HFF-Myc (cell line): ENCODE measurements at regions not wholly inside any gene's neighbourhood (a gene's known extent, or its start where the extent isn't known, plus 50 kb on each side); places are given as distances from the start of the nearest gene placed in this dataset.

Experiments used
- DNase-seq: peaks from one replicate; pipeline ENCODE4 v3.0.0-alpha.2; 2011; ENCODE audit warnings: low read depth; ENCODE audit errors: extremely low read depth
- H3K4me3 ChIP-seq: replicated peaks from 2 replicates; pipeline ENCODE4 v1.5.1; 2011; ENCODE audit warnings: low read depth, mild to moderate bottlenecking, control low read depth, low read length
- CTCF ChIP-seq: IDR thresholded peaks from 2 replicates; pipeline ENCODE4 v1.5.1; 2012; ENCODE audit warnings: mild to moderate bottlenecking, low read depth, low read length, control low read depth; ENCODE audit errors: missing control alignments

- TF ChIP-seq CTCF, result no peak
- no peak overlapping the region for H3K4me3 ChIP-seq
- no peak for DNase-seq
Measured at GRCh38 chr7:113800826-113801225, 118.0 kb downstream of the PPP1R3A start.

GRCh38 chr7:113799896-113800295, 118.9 kb downstream of the PPP1R3A start:
- TF ChIP-seq CTCF, result no peak
- DNase-seq, result no peak
- H3K4me3 ChIP-seq, result no peak overlapping the region

- no peak for DNase-seq
Measured at GRCh38 chr7:113797420-113798010, 121.3 kb downstream of the PPP1R3A start.

GRCh38 chr7:113796557-113796956, 122.3 kb downstream of the PPP1R3A start:
- no peak overlapping the region for H3K4me3 ChIP-seq
- peak; percentile 73 for DNase-seq
- no peak for TF ChIP-seq CTCF

More at GRCh38 chr7:113797420-113798010, 121.3 kb downstream of the PPP1R3A start:
- H3K4me3 ChIP-seq, result no peak overlapping the region
- no peak for TF ChIP-seq CTCF

- TF ChIP-seq CTCF, result no peak
- no peak for DNase-seq
- H3K4me3 ChIP-seq, result no peak overlapping the region
Measured at GRCh38 chr7:113794573-113794972, 124.2 kb downstream of the PPP1R3A start.

GRCh38 chr7:113793171-113793570, 125.6 kb downstream of the PPP1R3A start:
- DNase-seq, result no peak
- no peak for TF ChIP-seq CTCF
- H3K4me3 ChIP-seq, result no peak overlapping the region

- DNase-seq, result no peak
- no peak for TF ChIP-seq CTCF
Measured at GRCh38 chr7:113790025-113790424, 128.8 kb downstream of the PPP1R3A start.

More at GRCh38 chr7:113790025-113790424, 128.8 kb downstream of the PPP1R3A start:
- H3K4me3 ChIP-seq, result no peak overlapping the region
